ENCODE measurements at regions not wholly inside any gene's neighbourhood (a gene's known extent, or its start where the extent isn't known, plus 50 kb on each side); places are given as distances from the start of the nearest gene placed in this dataset.

DNA sequence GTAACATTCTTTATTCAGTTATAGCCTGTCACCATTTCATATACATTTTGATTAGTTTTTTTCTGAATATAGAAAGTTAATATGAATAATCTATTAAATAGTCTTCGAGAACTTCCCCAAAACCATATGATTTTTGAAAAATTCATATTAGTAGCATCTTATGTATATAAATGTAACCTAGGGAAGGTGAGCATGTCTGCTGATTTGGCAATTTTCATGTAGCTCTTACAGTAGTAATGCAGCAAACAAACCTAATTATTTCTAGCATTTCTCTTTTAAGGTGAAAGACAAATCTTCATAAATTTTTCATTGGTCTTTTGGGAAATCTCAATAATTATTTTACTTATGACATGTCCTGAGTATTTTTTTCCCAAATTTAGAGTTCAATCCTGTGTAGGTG is 939.0 kb downstream of the TBC1D32 start:
- TF ChIP-seq, protein P1, sequence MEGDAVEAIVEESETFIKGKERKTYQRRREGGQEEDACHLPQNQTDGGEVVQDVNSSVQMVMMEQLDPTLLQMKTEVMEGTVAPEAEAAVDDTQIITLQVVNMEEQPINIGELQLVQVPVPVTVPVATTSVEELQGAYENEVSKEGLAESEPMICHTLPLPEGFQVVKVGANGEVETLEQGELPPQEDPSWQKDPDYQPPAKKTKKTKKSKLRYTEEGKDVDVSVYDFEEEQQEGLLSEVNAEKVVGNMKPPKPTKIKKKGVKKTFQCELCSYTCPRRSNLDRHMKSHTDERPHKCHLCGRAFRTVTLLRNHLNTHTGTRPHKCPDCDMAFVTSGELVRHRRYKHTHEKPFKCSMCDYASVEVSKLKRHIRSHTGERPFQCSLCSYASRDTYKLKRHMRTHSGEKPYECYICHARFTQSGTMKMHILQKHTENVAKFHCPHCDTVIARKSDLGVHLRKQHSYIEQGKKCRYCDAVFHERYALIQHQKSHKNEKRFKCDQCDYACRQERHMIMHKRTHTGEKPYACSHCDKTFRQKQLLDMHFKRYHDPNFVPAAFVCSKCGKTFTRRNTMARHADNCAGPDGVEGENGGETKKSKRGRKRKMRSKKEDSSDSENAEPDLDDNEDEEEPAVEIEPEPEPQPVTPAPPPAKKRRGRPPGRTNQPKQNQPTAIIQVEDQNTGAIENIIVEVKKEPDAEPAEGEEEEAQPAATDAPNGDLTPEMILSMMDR (IDR thresholded peaks at IDR 0.05) = no peak
- TF ChIP-seq EP300 (IDR thresholded peaks at IDR 0.05) = no peak

Measured in sigmoid colon (tissue), 4 donors.